Fibroblast of the conjunctiva (primary cell): ENCODE measurements at regions not wholly inside any gene's neighbourhood (a gene's known extent, or its start where the extent isn't known, plus 50 kb on each side); places are given as distances from the start of the nearest gene placed in this dataset.
"Not testable (repeated sequence)": the region's sequence is repeated elsewhere in the genome, so short reads cannot be mapped to it uniquely, and the experiment has no call there.

ENCODE experiments used
- DNase-seq: peaks from one replicate; pipeline ENCODE4 v3.0.0-alpha.2; 2010; ENCODE audit warnings: low read depth

- no peak for DNase-seq
Measured at GRCh38 chr7:52352013-52352981, 683.1 kb upstream of the POM121L12 start.

- DNase-seq: no peak
Measured at GRCh38 chr7:52344015-52344414, 691.4 kb upstream of the POM121L12 start.

- DNase-seq: no peak
Measured at GRCh38 chr7:52340067-52340466, 695.4 kb upstream of the POM121L12 start.

- DNase-seq: not testable (repeated sequence)
Measured at GRCh38 chr7:52328328-52328727, 707.1 kb upstream of the POM121L12 start.

- no peak for DNase-seq
Measured at GRCh38 chr7:52325237-52325636, 710.2 kb upstream of the POM121L12 start.

- no peak for DNase-seq
Measured at GRCh38 chr7:52323202-52323746, 712.2 kb upstream of the POM121L12 start.

GRCh38 chr7:52320610-52321009 lies 714.8 kb upstream of the POM121L12 start:
- DNase-seq: no peak

GRCh38 chr7:52317921-52318320 lies 717.5 kb upstream of the POM121L12 start:
- no peak for DNase-seq

GRCh38 chr7:52311886-52312285 lies 723.5 kb upstream of the POM121L12 start:
- DNase-seq: no peak

- no peak for DNase-seq
Measured at GRCh38 chr7:52309631-52310030, 725.8 kb upstream of the POM121L12 start.

GRCh38 chr7:52302765-52303520 lies 732.5 kb upstream of the POM121L12 start:
- no peak for DNase-seq

- DNase-seq: no peak
Measured at GRCh38 chr7:52297128-52297527, 738.3 kb upstream of the POM121L12 start.

- DNase-seq: no peak
Measured at GRCh38 chr7:52294942-52295341, 740.5 kb upstream of the POM121L12 start.

- DNase-seq: no peak
Measured at GRCh38 chr7:52289247-52289646, 746.2 kb upstream of the POM121L12 start.

GRCh38 chr7:52287698-52288097 lies 747.7 kb upstream of the POM121L12 start:
- no peak for DNase-seq

GRCh38 chr7:52285689-52286088 lies 749.7 kb upstream of the POM121L12 start:
- DNase-seq: no peak

- DNase-seq: no peak
Measured at GRCh38 chr7:52283335-52283734, 752.1 kb upstream of the POM121L12 start.

GRCh38 chr7:52273685-52274610 lies 761.5 kb upstream of the POM121L12 start:
- no peak for DNase-seq

- no peak for DNase-seq
Measured at GRCh38 chr7:52271703-52272102, 763.7 kb upstream of the POM121L12 start.

- DNase-seq: no peak
Measured at GRCh38 chr7:52270301-52270700, 765.1 kb upstream of the POM121L12 start.

GRCh38 chr7:52269669-52270068 lies 765.8 kb upstream of the POM121L12 start:
- no peak for DNase-seq

GRCh38 chr7:52261057-52261456 lies 774.4 kb upstream of the POM121L12 start:
- no peak for DNase-seq
